B cell (primary cell): ENCODE measurements at regions not wholly inside any gene's neighbourhood (a gene's known extent, or its start where the extent isn't known, plus 50 kb on each side); places are given as distances from the start of the nearest gene placed in this dataset.

Source experiments
- ATAC-seq: fragments of 200-7000 bp; cut with Tn5 transposase; one replicate; pipeline ENCODE4 v1.10.0; 2021; ENCODE audit warnings: low read depth, mild to moderate bottlenecking, moderate number of reproducible peaks, moderate library complexity
- CTCF ChIA-PET: fragments of 350-600 bp; sonication (Branson Sonifier 250); formaldehyde crosslinking; loops from one replicate; lab custom pipeline; 2021; ENCODE audit warnings: antibody characterized with exemption, inconsistent platforms; lab: Charles Lee
- POLR2A ChIA-PET: fragments of 350-600 bp; sonication (Branson Sonifier 250); formaldehyde crosslinking; loops from one replicate; lab custom pipeline; 2021; ENCODE audit warnings: antibody characterized with exemption; lab: Charles Lee
- DNase-seq: peaks from one replicate; pipeline ENCODE4 v3.0.0; 2013
- H2AFZ ChIP-seq: 2 replicates; pipeline ENCODE4 v1.6.1; 2012; ENCODE audit warnings: mild to moderate bottlenecking, low read depth, low read length; ENCODE audit not compliant: insufficient read depth, poor library complexity, severe bottlenecking
- H3K27ac ChIP-seq, 2 donors: 1 replicate in 1 of 2; 2 replicates in 1 of 2; pipeline ENCODE4 v1.5.1; 2012 to 2013; ENCODE audit warnings: low read length in 2 of 2, mild to moderate bottlenecking in 2 of 2, moderate library complexity in 1 of 2
- H3K27me3 ChIP-seq, 4 experiments: fragments of 200-600 bp in 1 of 4; sonication (generic) in 1 of 4; replicated peaks in 1 of 4; 1 replicate in 2 of 4; 2 replicates in 2 of 4; pipeline versions ENCODE4 v1.6.1 to v1.7.0; 2013 to 2016; ENCODE audit warnings: low read length in 3 of 4, mild to moderate bottlenecking in 2 of 4, mixed read lengths in 1 of 4, moderate library complexity in 1 of 4; ENCODE audit not compliant: insufficient read depth in 4 of 4, control insufficient read depth in 3 of 4; ENCODE audit errors: control extremely low read depth in 1 of 4
- H3K36me3 ChIP-seq, 2 experiments: replicated peaks in 1 of 2; 1 replicate in 1 of 2; 2 replicates in 1 of 2; pipeline versions ENCODE4 v1.6.1 to v1.7.1; 2013; ENCODE audit warnings: low read length in 1 of 2; ENCODE audit not compliant: insufficient read depth in 2 of 2, control insufficient read depth in 1 of 2; ENCODE audit errors: control extremely low read depth in 1 of 2, extremely low read depth in 1 of 2
- H3K4me1 ChIP-seq, 2 donors: fragments of 200-600 bp in 1 of 2; sonication (generic) in 1 of 2; 1 replicate in 1 of 2; 2 replicates in 1 of 2; pipeline versions ENCODE4 v1.5.1 to v1.6.1; 2013 to 2017; ENCODE audit warnings: low read length in 2 of 2; ENCODE audit not compliant: control insufficient read depth in 2 of 2, insufficient read depth in 2 of 2
- H3K4me2 ChIP-seq: replicated peaks from 2 replicates; pipeline ENCODE3; 2012; ENCODE audit warnings: mild to moderate bottlenecking, low read depth, low read length; ENCODE audit not compliant: poor library complexity, severe bottlenecking
- H3K4me3 ChIP-seq, 5 experiments: fragments of 200-600 bp in 1 of 5; sonication (generic) in 1 of 5; 1 replicate in 3 of 5; 2 replicates in 2 of 5; pipeline versions ENCODE4 v1.5.1 to v1.7.0; 2011 to 2016; ENCODE audit warnings: low read length in 4 of 5, mild to moderate bottlenecking in 4 of 5, low read depth in 2 of 5, control low read depth in 1 of 5, moderate library complexity in 1 of 5; ENCODE audit not compliant: insufficient read depth in 1 of 5; ENCODE audit errors: control extremely low read depth in 1 of 5, extremely low read depth in 1 of 5
- H3K79me2 ChIP-seq: fragments of 200-600 bp; sonication (generic); one replicate; pipeline ENCODE4 v1.6.0; 2016; ENCODE audit warnings: low read length; ENCODE audit not compliant: control insufficient read depth, insufficient read depth
- H3K9ac ChIP-seq: fragments of 200-600 bp; sonication (generic); 2 replicates; pipeline ENCODE4 v1.6.1; 2017; ENCODE audit warnings: mild to moderate bottlenecking, low read length, moderate library complexity
- H3K9me3 ChIP-seq, 3 donors: one replicate each; pipeline versions ENCODE4 v1.6.1 to v1.7.1; 2013; ENCODE audit warnings: low read length in 2 of 3; ENCODE audit not compliant: control insufficient read depth in 2 of 3, insufficient read depth in 1 of 3; ENCODE audit errors: control extremely low read depth in 1 of 3
- H4K20me1 ChIP-seq: 2 replicates; pipeline ENCODE4 v1.6.0; 2012; ENCODE audit warnings: mild to moderate bottlenecking, low read length; ENCODE audit not compliant: insufficient read depth, control insufficient read depth, poor library complexity, severe bottlenecking
- H3K27ac Mint-ChIP-seq: one replicate; pipeline ENCODE4 v1.8.0; 2021; ENCODE audit warnings: mixed read lengths
- H3K27me3 Mint-ChIP-seq: one replicate; pipeline ENCODE4 v1.8.0; 2021; ENCODE audit warnings: mixed read lengths
- H3K4me1 Mint-ChIP-seq: one replicate; pipeline ENCODE4 v1.8.0; 2021; ENCODE audit warnings: mixed read lengths
- H3K4me3 Mint-ChIP-seq: one replicate; pipeline ENCODE4 v1.8.0; 2021; ENCODE audit warnings: mixed read lengths
- H3K9me3 Mint-ChIP-seq: one replicate; pipeline ENCODE4 v1.8.0; 2022; ENCODE audit warnings: mixed read lengths; ENCODE audit not compliant: insufficient read depth
- CTCF ChIP-seq: fragments of 200-600 bp; IDR thresholded peaks from one replicate; pipeline ENCODE4 v1.8.0; 2022; ENCODE audit warnings: antibody characterized with exemption, mild to moderate bottlenecking
- EZH2 ChIP-seq: IDR thresholded peaks from 2 replicates; pipeline ENCODE4 v1.6.1; 2012; ENCODE audit warnings: borderline replicate concordance, low read depth, mild to moderate bottlenecking, moderate library complexity, low read length; ENCODE audit not compliant: insufficient read depth, poor library complexity, severe bottlenecking
- WGBS: methylation state at CpG from one replicate; pipeline ENCODE4 v1.1.5; 2013; ENCODE audit warnings: missing lambda C conversion rate; ENCODE audit not compliant: insufficient coverage; 5-methylcytosine and 5-hydroxymethylcytosine counted together
- intact Hi-C: fragments of 100-400 bp; cut with micrococcal nuclease; formaldehyde crosslinking; loops from one replicate; pipeline ENCODE4 v1.10.0; 2022

- Histone ChIP-seq H3K9ac (no peak overlapping the region), H3K4me1 (no peaks in the 10 kb centered on the region), H3K79me2 (no peaks in the 10 kb centered on the region), H4K20me1 (no peaks in the 10 kb centered on the region), H3K27ac (no peak overlapping the region), H3K36me3 (no peaks in the 10 kb centered on the region), H3K27me3 (no peaks in the 10 kb centered on the region), H2AFZ (no peak overlapping the region), H3K9me3 (no peaks in the 10 kb centered on the region), H3K4me2 (no peak overlapping the region), H3K4me3 (no peak overlapping the region)
- no peak for ATAC-seq
- TF ChIP-seq CTCF = no peak
- TF ChIP-seq EZH2 = no peak
- intact Hi-C loops = no loop called here
- WGBS = no CpG with 5 or more reads among the region's 3 CpGs
- Mint-ChIP-seq H3K27me3 (no peaks in the 10 kb centered on the region), H3K4me1 (peaks cover 3% of the 10 kb centered on the region), H3K9me3 (no peaks in the 10 kb centered on the region), H3K4me3 (no peak overlapping the region), H3K27ac (no peak overlapping the region)
- no peak for DNase-seq
- POLR2A ChIA-PET = no interaction called here
- CTCF ChIA-PET = no interaction called here
Measured at GRCh38 chr18:56374007-56374655, 264.3 kb downstream of the TXNL1 start.

- H3K79me2 ChIP-seq = no peaks in the 10 kb centered on the region
- H3K27ac ChIP-seq = no peak overlapping the region
- 100% methylated on average over 1 of the region's 2 CpGs for WGBS
- Mint-ChIP-seq H3K27ac (no peak overlapping the region), H3K9me3 (no peaks in the 10 kb centered on the region), H3K4me3 (no peak overlapping the region), H3K4me1 (no peaks in the 10 kb centered on the region), H3K27me3 (no peaks in the 10 kb centered on the region)
- H3K4me3 ChIP-seq = no peak overlapping the region
- H3K9ac ChIP-seq = no peak overlapping the region
- no peak for DNase-seq
- no peaks in the 10 kb centered on the region for H3K4me1 ChIP-seq
- ATAC-seq = no peak
- no peaks in the 10 kb centered on the region for H3K9me3 ChIP-seq
- no peak overlapping the region for H3K4me2 ChIP-seq
- no peaks in the 10 kb centered on the region for H3K36me3 ChIP-seq
- no peak overlapping the region for H2AFZ ChIP-seq
- ChIA-PET POLR2A (no interaction called here), CTCF (no interaction called here)
- H3K27me3 ChIP-seq = no peaks in the 10 kb centered on the region
- intact Hi-C loops = no loop called here
- TF ChIP-seq CTCF = no peak
- TF ChIP-seq EZH2 = no peak
- no peaks in the 10 kb centered on the region for H4K20me1 ChIP-seq
Measured at GRCh38 chr18:56373601-56374000, 264.8 kb downstream of the TXNL1 start.
